SK-N-SH (cell line): ENCODE measurements at regions not wholly inside any gene's neighbourhood (a gene's known extent, or its start where the extent isn't known, plus 50 kb on each side); places are given as distances from the start of the nearest gene placed in this dataset.

ENCODE experiments used
- CTCF ChIA-PET: fragments of 300-600, 350-600 bp; formaldehyde crosslinking; extraction: SDS; loops from one replicate; lab custom pipeline; 2021; lab: Yijun Ruan, JAX
- POLR2A ChIA-PET: fragments of 350-600 bp; sonication (Branson Sonifier 250); formaldehyde crosslinking; extraction: SDS; loops from one replicate; lab custom pipeline; 2020; ENCODE audit warnings: antibody characterized with exemption, inconsistent platforms; lab: Yijun Ruan, JAX
- DNase-seq: peaks from one replicate; pipeline ENCODE4 v3.0.0; 2012
- H2AFZ ChIP-seq: fragments of 200-600 bp; sonication (generic); 2 replicates; pipeline ENCODE4 v1.8.1; 2016; ENCODE audit warnings: antibody characterized with exemption, mild to moderate bottlenecking, low read depth
- H3F3A ChIP-seq: fragments of 200-600 bp; sonication (generic); replicated peaks from 2 replicates; pipeline ENCODE3; 2016; ENCODE audit warnings: antibody characterized with exemption, mild to moderate bottlenecking; ENCODE audit not compliant: insufficient read depth
- H3K27ac ChIP-seq, 2 experiments: fragments of 200-500 bp in 1 of 2; fragments of 200-600 bp in 1 of 2; sonication (Bioruptor generic) in 1 of 2; sonication (generic), shearing (Covaris generic) in 1 of 2; 2 replicates each; pipeline versions ENCODE4 v1.5.1 to v1.6.1; 2014 to 2016; ENCODE audit warnings: low read depth in 2 of 2, inconsistent platforms in 1 of 2, low read length in 1 of 2, mild to moderate bottlenecking in 1 of 2, mixed read lengths in 1 of 2
- H3K27me3 ChIP-seq: fragments of 200-600 bp; sonication (generic), shearing (Covaris generic); 2 replicates; pipeline ENCODE4 v1.6.1; 2016; ENCODE audit warnings: mixed run types; ENCODE audit not compliant: insufficient read depth
- H3K36me3 ChIP-seq, 2 experiments: fragments of 200-500 bp in 1 of 2; fragments of 200-600 bp in 1 of 2; sonication (Bioruptor generic) in 1 of 2; sonication (generic) in 1 of 2; replicated peaks in 1 of 2; 2 replicates each; pipeline versions ENCODE3 to v1.5.1; 2014 to 2016; ENCODE audit warnings: low read length in 1 of 2, mild to moderate bottlenecking in 1 of 2; ENCODE audit not compliant: insufficient read depth in 2 of 2, control insufficient read depth in 1 of 2
- H3K4me1 ChIP-seq, 2 experiments: fragments of 200-500 bp in 1 of 2; fragments of 200-600 bp in 1 of 2; sonication (Bioruptor generic) in 1 of 2; sonication (generic), shearing (Covaris generic) in 1 of 2; 2 replicates each; pipeline versions ENCODE4 v1.5.1 to v1.6.1; 2014 to 2016; ENCODE audit warnings: low read depth in 1 of 2, low read length in 1 of 2, mixed run types in 1 of 2; ENCODE audit not compliant: insufficient read depth in 2 of 2, control insufficient read depth in 1 of 2
- H3K4me2 ChIP-seq: fragments of 200-600 bp; sonication (generic), shearing (Covaris generic); 2 replicates; pipeline ENCODE4 v1.6.1; 2017; ENCODE audit warnings: mixed run types
- H3K4me3 ChIP-seq, 2 experiments: fragments of 200-500 bp in 1 of 2; fragments of 200-600 bp in 1 of 2; sonication (Bioruptor generic) in 1 of 2; sonication (generic), shearing (Covaris generic) in 1 of 2; 2 replicates each; pipeline versions ENCODE4 v1.5.1 to v1.8.1; 2014 to 2016; ENCODE audit warnings: low read depth in 2 of 2, inconsistent platforms in 1 of 2, low read length in 1 of 2, mild to moderate bottlenecking in 1 of 2, mixed read lengths in 1 of 2, moderate library complexity in 1 of 2
- H3K79me2 ChIP-seq: fragments of 200-600 bp; sonication (generic); 2 replicates; pipeline ENCODE4 v1.8.1; 2017; ENCODE audit warnings: mild to moderate bottlenecking; ENCODE audit not compliant: insufficient read depth
- H3K9ac ChIP-seq: fragments of 200-600 bp; sonication (generic); 2 replicates; pipeline ENCODE4 v1.6.1; 2017; ENCODE audit warnings: mixed run types
- H3K9me2 ChIP-seq: fragments of 200-600 bp; sonication (generic); 2 replicates; pipeline ENCODE4 v1.6.1; 2017; ENCODE audit warnings: mixed run types
- H3K9me3 ChIP-seq: fragments of 200-600 bp; sonication (generic); 2 replicates; pipeline ENCODE4 v1.6.1; 2017; ENCODE audit warnings: mixed run types, mild to moderate bottlenecking, moderate library complexity
- H4K20me1 ChIP-seq: fragments of 200-600 bp; sonication (generic); 2 replicates; pipeline ENCODE4 v1.6.1; 2017; ENCODE audit warnings: mild to moderate bottlenecking, mixed run types; ENCODE audit not compliant: insufficient read depth
- CHD2 ChIP-seq: fragments of 150-350 bp; IDR thresholded peaks from 2 replicates; pipeline ENCODE4 v1.6.1; 2018; ENCODE audit warnings: low read length; ENCODE audit not compliant: partially characterized antibody
- CTCF ChIP-seq: fragments of 200-600 bp; sonication (generic); IDR thresholded peaks from 2 replicates; pipeline ENCODE4 v1.6.1; 2017; ENCODE audit warnings: antibody characterized with exemption, mild to moderate bottlenecking, moderate library complexity
- ELF1 ChIP-seq: IDR thresholded peaks from 2 replicates; pipeline ENCODE4 v1.4.0; 2012
- EP300 ChIP-seq, 2 experiments: IDR thresholded peaks; 2 replicates each; pipeline versions ENCODE4 v1.4.0 to v1.6.1; 2012; ENCODE audit warnings: borderline replicate concordance in 1 of 2, low read depth in 1 of 2, low read length in 1 of 2
- EZH2phosphoT487 ChIP-seq: fragments of 200-600 bp; sonication (generic); IDR thresholded peaks from 2 replicates; pipeline ENCODE4 v1.6.1; 2017; ENCODE audit warnings: low read depth, mixed run types, mild to moderate bottlenecking, antibody characterized with exemption, moderate library complexity, borderline replicate concordance
- FOSL2 ChIP-seq: IDR thresholded peaks from 2 replicates; pipeline ENCODE4 v1.4.0; 2012; ENCODE audit warnings: low read depth, mild to moderate bottlenecking, moderate library complexity, borderline replicate concordance
- FOXM1 ChIP-seq: IDR thresholded peaks from 2 replicates; pipeline ENCODE4 v1.4.0; 2012; ENCODE audit warnings: low read depth, mild to moderate bottlenecking
- GATA2 ChIP-seq: sonication (generic); formaldehyde crosslinking; IDR thresholded peaks from 2 replicates; pipeline ENCODE4 v1.5.0; 2020; ENCODE audit warnings: mild to moderate bottlenecking, missing genetic modification reagents
- NFIC ChIP-seq: IDR thresholded peaks from 2 replicates; pipeline ENCODE4 v1.4.0; 2012; ENCODE audit warnings: borderline replicate concordance
- NRF1 ChIP-seq: IDR thresholded peaks from 2 replicates; pipeline ENCODE4 v1.6.1; 2012; ENCODE audit warnings: low read depth, mild to moderate bottlenecking, low read length
- PBX3 ChIP-seq: IDR thresholded peaks from 2 replicates; pipeline ENCODE4; 2012
- REST ChIP-seq: IDR thresholded peaks from 2 replicates; pipeline ENCODE4 v1.6.1; 2012; ENCODE audit warnings: mild to moderate bottlenecking, low read depth, low read length, moderate library complexity
- RXRA ChIP-seq: IDR thresholded peaks from 2 replicates; pipeline ENCODE4 v1.4.0; 2012; ENCODE audit warnings: low read depth, mild to moderate bottlenecking, borderline replicate concordance
- SIN3A ChIP-seq: IDR thresholded peaks from 2 replicates; pipeline ENCODE4 v1.6.1; 2012; ENCODE audit warnings: low read depth, mild to moderate bottlenecking, low read length, moderate library complexity, borderline replicate concordance
- TAF1 ChIP-seq: IDR thresholded peaks from 2 replicates; pipeline ENCODE4 v1.6.1; 2012; ENCODE audit warnings: low read depth, mild to moderate bottlenecking, low read length, moderate library complexity, borderline replicate concordance
- TCF12 ChIP-seq: IDR thresholded peaks from 2 replicates; pipeline ENCODE4 v1.4.0; 2012
- USF2 ChIP-seq: fragments of 150-350 bp; IDR thresholded peaks from 2 replicates; pipeline ENCODE4 v1.6.1; 2017; ENCODE audit warnings: antibody characterized with exemption, low read length, low read depth, borderline replicate concordance
- YY1 ChIP-seq: IDR thresholded peaks from 2 replicates; pipeline ENCODE4 v1.4.0; 2012; ENCODE audit warnings: low read depth, mild to moderate bottlenecking
- ZBTB33 ChIP-seq: IDR thresholded peaks from 2 replicates; pipeline ENCODE4 v1.4.0; 2012; ENCODE audit warnings: low read depth, borderline replicate concordance
- WGBS: methylation state at CpG from one replicate; pipeline ENCODE4 v1.1.6; 2017; ENCODE audit warnings: low lambda C conversion rate; 5-methylcytosine and 5-hydroxymethylcytosine counted together

- DNase-seq, result no peak
- no peak overlapping the region for H2AFZ ChIP-seq
- H3K27ac ChIP-seq, result no peak overlapping the region
- ChIA-PET POLR2A (no interaction called here), CTCF (no interaction called here)
- H3K9me2 ChIP-seq, result no peaks in the 10 kb centered on the region
- no peak overlapping the region for H3K4me3 ChIP-seq
- no peak overlapping the region for H3K9ac ChIP-seq
- H3K36me3 ChIP-seq, result no peaks in the 10 kb centered on the region
- H3K4me1 ChIP-seq, result no peaks in the 10 kb centered on the region
- H4K20me1 ChIP-seq, result no peaks in the 10 kb centered on the region
- H3K27me3 ChIP-seq, result no peaks in the 10 kb centered on the region
- H3F3A ChIP-seq, result no peaks in the 10 kb centered on the region
- no peaks in the 10 kb centered on the region for H3K9me3 ChIP-seq
- TF ChIP-seq EZH2phosphoT487 (no peak), SIN3A (no peak), USF2 (no peak), TAF1 (no peak), ELF1 (no peak), FOSL2 (no peak), CTCF (no peak), FOXM1 (no peak), NFIC (no peak), REST (no peak), EP300 (IDR thresholded peaks at IDR 0.05; ENCODE audit: borderline replicate concordance in 1 of 2, low read depth in 1 of 2, low read length in 1 of 2) (no peak), CHD2 (no peak), ZBTB33 (no peak), TCF12 (no peak), GATA2 (CRISPR knock-in tag) (no peak), PBX3 (no peak), NRF1 (no peak), YY1 (no peak), RXRA (no peak)
- WGBS, result 29% methylated on average over 8 of the region's 8 CpGs
- H3K79me2 ChIP-seq, result no peaks in the 10 kb centered on the region
- H3K4me2 ChIP-seq, result no peak overlapping the region
Observed at GRCh38 chr16:79933603-79934002, 333.1 kb upstream of the MAF start.
